ENCODE measurements at regions not wholly inside any gene's neighbourhood (a gene's known extent, or its start where the extent isn't known, plus 50 kb on each side); places are given as distances from the start of the nearest gene placed in this dataset.

GRCh38 chr10:88077977-88078376 is 214.6 kb downstream of the PTEN start:
- TF ChIP-seq CTCF (conservative IDR thresholded peaks at IDR 0.05; ENCODE audit: low read depth), result no peak
- POLR2A ChIA-PET (ENCODE audit: low non-redundant PET), result no interaction called here
- H3K27ac ChIP-seq, result no peak overlapping the region
- no peak for DNase-seq (ENCODE audit: low spot score)
- CTCF ChIA-PET, result no interaction called here

- no peak for TF ChIP-seq CTCF (conservative IDR thresholded peaks at IDR 0.05; ENCODE audit: low read depth)
- POLR2A ChIA-PET (ENCODE audit: low non-redundant PET), result no interaction called here
Observed at GRCh38 chr10:88080213-88080612, 216.8 kb downstream of the PTEN start.

GRCh38 chr10:88081457-88082054 is 218.1 kb downstream of the PTEN start:
- CTCF ChIA-PET, result no interaction called here
- DNase-seq (ENCODE audit: low spot score), result no peak
- no peak overlapping the region for H3K27ac ChIP-seq

More at GRCh38 chr10:88080213-88080612, 216.8 kb downstream of the PTEN start:
- no peak for DNase-seq (ENCODE audit: low spot score)
- H3K27ac ChIP-seq, result no peak overlapping the region
- CTCF ChIA-PET, result interaction anchor here (0.7 kb wide), 1 partner anchor 44 kb away, joined by 3 read pairs; no protein-coding TSS in a partner anchor

GRCh38 chr10:88082391-88082790 is 219.0 kb downstream of the PTEN start:
- ChIA-PET POLR2A (ENCODE audit: low non-redundant PET) (interaction anchor here (0.6 kb wide), 1 partner anchor 133 kb away, joined by 3 read pairs; no protein-coding TSS in a partner anchor), CTCF (interaction anchor here (0.6 kb wide), 1 partner anchor 18 kb away, joined by 3 read pairs; no protein-coding TSS in a partner anchor)
- TF ChIP-seq CTCF (conservative IDR thresholded peaks at IDR 0.05; ENCODE audit: low read depth), result no peak
- H3K27ac ChIP-seq, result no peak overlapping the region
- DNase-seq (ENCODE audit: low spot score), result no peak

More at GRCh38 chr10:88081457-88082054, 218.1 kb downstream of the PTEN start:
- POLR2A ChIA-PET (ENCODE audit: low non-redundant PET), result interaction anchor here (0.6 kb wide), 1 partner anchor 132 kb away, joined by 3 read pairs; no protein-coding TSS in a partner anchor
- no peak for TF ChIP-seq CTCF (conservative IDR thresholded peaks at IDR 0.05; ENCODE audit: low read depth)

GRCh38 chr10:88082806-88083596 is 219.6 kb downstream of the PTEN start:
- ChIA-PET CTCF (interaction anchor here (0.6 kb wide), 1 partner anchor 17 kb away, joined by 3 read pairs; no protein-coding TSS in a partner anchor), POLR2A (ENCODE audit: low non-redundant PET) (no interaction called here)
- H3K27ac ChIP-seq, result no peak overlapping the region
- no peak for DNase-seq (ENCODE audit: low spot score)
- no peak for TF ChIP-seq CTCF (conservative IDR thresholded peaks at IDR 0.05; ENCODE audit: low read depth)

GRCh38 chr10:88083597-88083989 is 220.2 kb downstream of the PTEN start:
- no peak overlapping the region for H3K27ac ChIP-seq
- ChIA-PET POLR2A (ENCODE audit: low non-redundant PET) (no interaction called here), CTCF (no interaction called here)
- TF ChIP-seq CTCF (conservative IDR thresholded peaks at IDR 0.05; ENCODE audit: low read depth), result no peak
- DNase-seq (ENCODE audit: low spot score), result no peak
